Esophagus squamous epithelium (tissue), 5 donors: ENCODE measurements at regions not wholly inside any gene's neighbourhood (a gene's known extent, or its start where the extent isn't known, plus 50 kb on each side); places are given as distances from the start of the nearest gene placed in this dataset.

Experiments used
- DNase-seq: peaks from one replicate; lab custom pipeline; 2025; lab: John Stamatoyannopoulos, UW
- H3K27ac ChIP-seq, 4 donors: fragments of 200-600 bp; sonication (generic); one replicate each; pipeline ENCODE4 v1.5.1; 2016 to 2019; ENCODE audit warnings: mild to moderate bottlenecking in 1 of 4
- H3K27me3 ChIP-seq, 4 donors: fragments of 200-600 bp; sonication (generic); 1 replicate in 3 of 4; 2 replicates in 1 of 4; pipeline versions ENCODE4 v1.5.1 to v1.6.0; 2017 to 2021; ENCODE audit warnings: antibody characterized with exemption in 1 of 4
- H3K36me3 ChIP-seq, 3 donors: fragments of 200-600 bp; sonication (generic); one replicate each; pipeline ENCODE4 v1.5.1; 2016 to 2019
- H3K4me1 ChIP-seq, 3 donors: fragments of 200-600 bp; sonication (generic); one replicate each; pipeline ENCODE4 v1.5.1; 2017 to 2019
- H3K4me3 ChIP-seq, 4 donors: fragments of 200-600 bp; sonication (generic); 1 replicate in 3 of 4; 2 replicates in 1 of 4; pipeline ENCODE4 v1.5.1; 2016 to 2019; ENCODE audit warnings: mild to moderate bottlenecking in 2 of 4, moderate library complexity in 1 of 4
- H3K9me3 ChIP-seq, 3 donors: fragments of 200-600 bp; sonication (generic); one replicate each; pipeline ENCODE4 v1.5.1; 2016 to 2019
- POLR2A ChIP-seq, 4 donors: fragments of 450-650 bp; IDR thresholded peaks; one replicate each; pipeline ENCODE4 v1.6.1; 2017; ENCODE audit warnings: antibody characterized with exemption in 4 of 4, mild to moderate bottlenecking in 4 of 4, moderate library complexity in 3 of 4
- WGBS, 2 donors: methylation state at CpG; one replicate each; pipeline ENCODE4 v1.1.5; 2018; 5-methylcytosine and 5-hydroxymethylcytosine counted together
- intact Hi-C: fragments of 100-400 bp; cut with DNase I; formaldehyde crosslinking; loops from one replicate; pipeline ENCODE4 v1.15.0; 2022
- TF ChIP-seq, protein P1 (sequence below), 6 experiments: fragments of 450-650 bp in 4 of 6; fragments of 200-600 bp in 2 of 6; sonication (generic) in 2 of 6; IDR thresholded peaks; one replicate each; pipeline ENCODE4 v1.5.1; 2016 to 2019; ENCODE audit warnings: antibody characterized with exemption in 6 of 6, mild to moderate bottlenecking in 4 of 6, moderate library complexity in 4 of 6
- donor health status: DM: yes; HTN: yes; CAD: no.

DNA sequence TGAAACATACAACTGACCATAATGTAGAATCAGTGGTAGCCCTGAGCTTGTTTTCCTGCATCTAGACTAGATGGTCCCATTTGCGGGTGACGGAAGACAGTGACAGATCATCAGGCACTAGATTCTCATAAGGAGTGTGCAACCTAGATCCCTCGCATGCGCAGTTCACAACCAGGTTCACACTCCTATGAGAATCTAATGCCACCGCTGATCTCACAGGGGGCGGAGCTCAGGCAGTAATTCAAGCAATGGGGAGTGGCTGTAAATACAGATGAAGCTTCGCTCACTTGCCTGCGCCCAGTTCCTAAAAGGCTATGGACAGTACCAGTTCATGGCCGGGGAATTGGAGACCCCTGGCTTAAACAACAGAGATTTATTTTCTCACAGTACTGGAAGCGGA is 656.3 kb downstream of the HS3ST4 start:
- Histone ChIP-seq H3K27ac (no peak overlapping the region), H3K4me3 (no peak overlapping the region), H3K9me3 (no peaks in the 10 kb centered on the region), H3K4me1 (no peaks in the 10 kb centered on the region), H3K27me3 (no peaks in the 10 kb centered on the region), H3K36me3 (no peaks in the 10 kb centered on the region)
- intact Hi-C loops = no loop called here
- DNase-seq = no peak
- WGBS, 2 donors = 91 to 97% methylated on average over 9 to 10 of the region's 10 CpGs
- no peak for TF ChIP-seq POLR2A (IDR thresholded peaks at IDR 0.05)
- TF ChIP-seq, protein P1, sequence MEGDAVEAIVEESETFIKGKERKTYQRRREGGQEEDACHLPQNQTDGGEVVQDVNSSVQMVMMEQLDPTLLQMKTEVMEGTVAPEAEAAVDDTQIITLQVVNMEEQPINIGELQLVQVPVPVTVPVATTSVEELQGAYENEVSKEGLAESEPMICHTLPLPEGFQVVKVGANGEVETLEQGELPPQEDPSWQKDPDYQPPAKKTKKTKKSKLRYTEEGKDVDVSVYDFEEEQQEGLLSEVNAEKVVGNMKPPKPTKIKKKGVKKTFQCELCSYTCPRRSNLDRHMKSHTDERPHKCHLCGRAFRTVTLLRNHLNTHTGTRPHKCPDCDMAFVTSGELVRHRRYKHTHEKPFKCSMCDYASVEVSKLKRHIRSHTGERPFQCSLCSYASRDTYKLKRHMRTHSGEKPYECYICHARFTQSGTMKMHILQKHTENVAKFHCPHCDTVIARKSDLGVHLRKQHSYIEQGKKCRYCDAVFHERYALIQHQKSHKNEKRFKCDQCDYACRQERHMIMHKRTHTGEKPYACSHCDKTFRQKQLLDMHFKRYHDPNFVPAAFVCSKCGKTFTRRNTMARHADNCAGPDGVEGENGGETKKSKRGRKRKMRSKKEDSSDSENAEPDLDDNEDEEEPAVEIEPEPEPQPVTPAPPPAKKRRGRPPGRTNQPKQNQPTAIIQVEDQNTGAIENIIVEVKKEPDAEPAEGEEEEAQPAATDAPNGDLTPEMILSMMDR (IDR thresholded peaks at IDR 0.05) = no peak

DNA sequence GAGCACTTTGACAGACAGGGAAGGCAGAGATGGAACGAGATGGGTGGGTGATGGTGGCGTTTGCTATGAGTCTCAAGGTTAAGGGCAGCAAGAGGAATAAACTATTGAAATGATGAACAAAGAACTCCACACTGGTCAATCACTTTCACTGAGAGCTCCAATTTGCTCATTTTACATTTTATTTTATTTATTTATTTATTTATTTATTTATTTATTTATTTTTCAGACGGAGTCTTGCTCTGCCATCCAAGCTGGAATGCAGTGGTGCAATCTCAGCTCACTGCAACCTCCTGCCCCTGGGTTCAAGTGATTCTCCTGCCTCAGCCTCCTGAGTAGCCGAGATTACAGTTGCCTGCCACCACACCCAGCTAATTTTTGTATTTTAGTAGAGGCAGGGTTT is 669.1 kb downstream of the HS3ST4 start:
- Histone ChIP-seq H3K27ac (no peak overlapping the region), H3K4me3 (no peak overlapping the region), H3K27me3 (no peaks in the 10 kb centered on the region), H3K9me3 (no peaks in the 10 kb centered on the region), H3K36me3 (no peaks in the 10 kb centered on the region), H3K4me1 (no peaks in the 10 kb centered on the region)
- TF ChIP-seq, protein P1 (IDR thresholded peaks at IDR 0.05) = no peak
- no peak for TF ChIP-seq POLR2A (IDR thresholded peaks at IDR 0.05)
- no peak for DNase-seq
- intact Hi-C loops = no loop called here
- WGBS, 2 donors = 69% methylated on average over 4 of the region's 4 CpGs

DNA sequence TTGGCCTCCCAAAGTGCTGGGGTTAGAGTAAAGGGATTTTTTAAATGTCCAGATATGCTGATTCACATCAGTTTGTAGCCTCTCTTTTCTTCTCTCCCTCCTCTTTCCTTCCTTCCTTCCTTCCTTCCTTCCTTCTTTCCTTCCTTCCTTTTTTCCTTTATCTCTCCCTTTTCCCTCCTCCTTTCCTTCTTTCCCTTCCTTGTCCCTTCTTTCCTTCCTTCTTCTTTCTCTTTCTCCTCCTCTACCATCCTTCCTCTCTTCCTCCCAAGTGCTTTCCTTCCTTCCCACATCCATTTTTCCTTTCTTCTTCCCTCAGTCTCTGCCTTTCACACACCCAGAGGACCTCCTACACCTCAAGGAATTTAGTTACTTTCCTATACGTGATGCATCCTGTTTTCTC is 671.8 kb downstream of the HS3ST4 start:
- H3K36me3 ChIP-seq = no peaks in the 10 kb centered on the region
- intact Hi-C loops = no loop called here
- H3K27ac ChIP-seq = no peak overlapping the region
- H3K27me3 ChIP-seq = no peaks in the 10 kb centered on the region
- H3K4me1 ChIP-seq = no peaks in the 10 kb centered on the region
- 22 to 50% methylated on average over 1 of the region's 1 CpG for WGBS, 2 donors
- H3K9me3 ChIP-seq = no peaks in the 10 kb centered on the region
- DNase-seq = no peak
- TF ChIP-seq POLR2A (IDR thresholded peaks at IDR 0.05) = no peak
- TF ChIP-seq, protein P1 (IDR thresholded peaks at IDR 0.05) = no peak
- no peak overlapping the region for H3K4me3 ChIP-seq

DNA sequence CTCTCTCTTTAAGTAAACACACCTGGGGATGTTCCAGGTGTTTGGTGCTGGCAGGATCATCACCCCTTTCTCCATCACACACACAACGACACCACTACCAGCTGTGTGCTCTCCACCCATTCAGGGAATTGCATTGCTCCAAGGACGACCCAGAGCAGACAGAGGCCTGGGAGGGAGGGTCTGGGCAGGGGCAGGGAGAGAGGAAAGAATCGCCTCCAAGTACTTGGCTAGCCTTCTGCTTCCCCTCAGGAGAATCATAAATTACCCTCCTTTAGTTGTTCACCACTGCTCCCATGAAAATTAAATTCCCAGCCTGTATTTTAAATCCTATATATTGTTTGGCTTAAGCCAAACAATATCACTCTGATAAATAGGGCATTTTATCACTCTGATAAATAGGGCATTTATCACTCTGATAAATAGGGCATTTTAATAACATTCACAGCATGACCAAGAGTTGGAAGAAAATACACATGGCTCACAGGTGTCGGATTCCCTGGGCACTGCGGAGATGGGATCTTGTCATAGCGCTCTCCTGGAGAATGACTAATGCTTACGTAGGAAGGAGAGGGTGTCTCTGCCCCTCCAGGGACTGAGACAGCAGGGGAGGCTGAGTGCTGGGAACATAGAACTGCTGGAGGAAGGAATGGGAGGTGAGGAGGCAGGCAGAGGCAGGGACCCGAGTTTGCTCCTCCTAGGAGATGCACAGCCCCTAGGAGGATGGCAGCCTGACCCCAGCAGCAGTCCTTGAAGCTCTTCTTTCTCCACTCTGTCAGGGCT is 673.6 kb downstream of the HS3ST4 start:
- TF ChIP-seq, protein P1 (IDR thresholded peaks at IDR 0.05) = no peak
- no peak for TF ChIP-seq POLR2A (IDR thresholded peaks at IDR 0.05)
- Histone ChIP-seq H3K36me3 (no peaks in the 10 kb centered on the region), H3K27ac (no peak overlapping the region), H3K4me3 (no peak overlapping the region), H3K4me1 (no peaks in the 10 kb centered on the region), H3K27me3 (no peaks in the 10 kb centered on the region), H3K9me3 (no peaks in the 10 kb centered on the region)
- no peak for DNase-seq
- intact Hi-C loops = no loop called here
- WGBS, 2 donors = 18 to 29% methylated on average over 8 of the region's 8 CpGs

DNA sequence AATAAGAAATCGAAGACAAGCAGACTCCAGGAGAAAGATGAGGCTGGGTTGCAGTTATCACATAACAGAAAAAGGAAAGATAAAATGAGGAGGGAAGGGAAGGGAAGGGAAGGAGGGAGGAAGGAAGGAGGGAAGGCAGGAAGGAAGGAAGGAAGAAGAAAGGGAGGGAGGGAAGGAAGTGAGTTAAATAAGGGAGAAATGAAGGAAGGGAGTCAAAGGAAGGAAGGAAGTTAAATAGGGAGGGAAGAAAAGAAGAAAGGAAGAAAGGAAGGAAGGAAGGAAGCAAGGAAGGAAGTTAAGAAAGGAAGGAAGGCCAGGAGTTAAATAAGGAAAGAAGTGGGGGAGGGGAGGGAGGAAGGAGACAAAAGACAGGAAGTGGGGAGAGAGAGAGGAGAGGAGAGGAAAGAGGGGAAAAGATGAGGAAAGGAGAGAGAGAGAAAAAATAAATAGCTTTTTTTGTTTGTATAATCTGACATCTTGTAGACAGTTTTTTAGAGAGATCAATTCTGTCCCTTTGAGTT is 679.6 kb downstream of the HS3ST4 start:
- TF ChIP-seq, protein P1 (IDR thresholded peaks at IDR 0.05) = no peak
- TF ChIP-seq POLR2A (IDR thresholded peaks at IDR 0.05) = no peak
- no peak overlapping the region for H3K4me3 ChIP-seq
- no peaks in the 10 kb centered on the region for H3K4me1 ChIP-seq
- H3K27ac ChIP-seq = no peak overlapping the region
- no peaks in the 10 kb centered on the region for H3K27me3 ChIP-seq
- intact Hi-C loops = loop anchor here (10.0 kb wide), 1 partner anchor 637 kb away; no protein-coding TSS in a partner anchor
- 63 to 79% methylated on average over 1 of the region's 1 CpG for whole genome bisulfite sequencing, 2 donors
- H3K9me3 ChIP-seq = peaks cover 0 to 6% (median 0%) of the 10 kb centered on the region in 3 donors
- no peak for DNase-seq
- H3K36me3 ChIP-seq = no peaks in the 10 kb centered on the region
